AG04449 (cell line): ENCODE measurements at regions not wholly inside any gene's neighbourhood (a gene's known extent, or its start where the extent isn't known, plus 50 kb on each side); places are given as distances from the start of the nearest gene placed in this dataset.

ENCODE experiments used
- CTCF ChIA-PET: fragments of 350-600 bp; formaldehyde crosslinking; extraction: SDS; loops from one replicate; lab custom pipeline; 2021; ENCODE audit warnings: antibody characterized with exemption; lab: Yijun Ruan, JAX
- POLR2A ChIA-PET: fragments of 400-600, 350-600 bp; formaldehyde crosslinking; extraction: SDS; loops from one replicate; lab custom pipeline; 2020; ENCODE audit warnings: antibody characterized with exemption, inconsistent platforms; lab: Yijun Ruan, JAX
- DNase-seq: peaks from one replicate; pipeline ENCODE4 v3.0.0-alpha.2; 2010; ENCODE audit warnings: low read depth, low spot score
- H3K4me3 ChIP-seq: 2 replicates; pipeline ENCODE4 v1.5.1; 2011; ENCODE audit warnings: low read depth, mild to moderate bottlenecking, control low read depth, low read length
- CTCF ChIP-seq: IDR thresholded peaks from one replicate; pipeline ENCODE4 v1.5.1; 2011; ENCODE audit warnings: mild to moderate bottlenecking, moderate library complexity, low read length, control low read depth, inconsistent platforms; ENCODE audit not compliant: insufficient read depth; ENCODE audit errors: missing control alignments

- DNase-seq = no peak
- no peak overlapping the region for H3K4me3 ChIP-seq
- ChIA-PET POLR2A (no interaction called here), CTCF (interaction anchor here (1.0 kb wide), 1 partner anchor 29 kb away, joined by 3 read pairs; no protein-coding TSS in a partner anchor)
- TF ChIP-seq CTCF = no peak
Measured at GRCh38 chr6:80696268-80696667, 589.8 kb downstream of the BCKDHB start.

- ChIA-PET POLR2A (no interaction called here), CTCF (no interaction called here)
- TF ChIP-seq CTCF = no peak
- DNase-seq = no peak
- no peak overlapping the region for H3K4me3 ChIP-seq
Measured at GRCh38 chr6:80690551-80691131, 584.2 kb downstream of the BCKDHB start.

- CTCF ChIA-PET = no interaction called here
- H3K4me3 ChIP-seq = no peak overlapping the region
- POLR2A ChIA-PET = no interaction called here
- DNase-seq = no peak
- TF ChIP-seq CTCF = no peak
Measured at GRCh38 chr6:80689716-80690395, 583.4 kb downstream of the BCKDHB start.

GRCh38 chr6:80679992-80680391 is 573.5 kb downstream of the BCKDHB start:
- H3K4me3 ChIP-seq = no peak overlapping the region

GRCh38 chr6:80676386-80676785 is 569.9 kb downstream of the BCKDHB start:
- no peak for DNase-seq
- CTCF ChIA-PET = interaction anchor here (0.7 kb wide), 1 partner anchor 542 kb away, joined by 3 read pairs; no protein-coding TSS in a partner anchor
- POLR2A ChIA-PET = no interaction called here
- H3K4me3 ChIP-seq = no peak overlapping the region
- no peak for TF ChIP-seq CTCF

More at GRCh38 chr6:80679992-80680391, 573.5 kb downstream of the BCKDHB start:
- no peak for DNase-seq
- TF ChIP-seq CTCF = no peak
- POLR2A ChIA-PET = no interaction called here
- CTCF ChIA-PET = no interaction called here

- no peak for TF ChIP-seq CTCF
- H3K4me3 ChIP-seq = no peak overlapping the region
- DNase-seq = no peak
- CTCF ChIA-PET = no interaction called here
- POLR2A ChIA-PET = no interaction called here
Measured at GRCh38 chr6:80674669-80675068, 568.2 kb downstream of the BCKDHB start.
